Thoracic aorta (tissue), 2 donors: ENCODE measurements at regions not wholly inside any gene's neighbourhood (a gene's known extent, or its start where the extent isn't known, plus 50 kb on each side); places are given as distances from the start of the nearest gene placed in this dataset.

ENCODE experiments used
- ATAC-seq: fragments of 150-250 bp; one replicate; pipeline ENCODE4 v1.8.0; 2017; ENCODE audit warnings: low read depth; ENCODE audit not compliant: insufficient number of reproducible peaks, low FRiP score
- DNase-seq: peaks from one replicate; pipeline ENCODE4 v3.0.0-alpha.2; 2020; ENCODE audit warnings: low spot score
- H3K27ac ChIP-seq, 2 donors: fragments of 200-600 bp; sonication (generic); 1 replicate in 1 of 2; 2 replicates in 1 of 2; pipeline ENCODE4 v1.5.1; 2016; ENCODE audit warnings: mild to moderate bottlenecking in 2 of 2, moderate library complexity in 2 of 2
- H3K27me3 ChIP-seq: fragments of 200-600 bp; sonication (generic); replicated peaks from 2 replicates; pipeline ENCODE4 v1.6.0; 2016; ENCODE audit warnings: mild to moderate bottlenecking; ENCODE audit not compliant: insufficient read depth
- H3K36me3 ChIP-seq: fragments of 200-600 bp; sonication (generic); one replicate; pipeline ENCODE4 v1.5.1; 2016
- H3K4me1 ChIP-seq, 2 donors: fragments of 200-600 bp; sonication (generic); 1 replicate in 1 of 2; 2 replicates in 1 of 2; pipeline versions ENCODE4 v1.5.1 to v1.6.0; 2016; ENCODE audit warnings: low read depth in 2 of 2, mild to moderate bottlenecking in 1 of 2; ENCODE audit not compliant: control insufficient read depth in 1 of 2
- H3K4me3 ChIP-seq: fragments of 200-600 bp; sonication (generic); 2 replicates; pipeline ENCODE4 v1.5.1; 2016; ENCODE audit warnings: mild to moderate bottlenecking
- H3K9me3 ChIP-seq: fragments of 200-600 bp; sonication (generic); 2 replicates; pipeline ENCODE4 v1.5.1; 2016
- CTCF ChIP-seq: fragments of 200-600 bp; sonication (generic); IDR thresholded peaks from one replicate; pipeline ENCODE4 v1.5.1; 2019; ENCODE audit warnings: antibody characterized with exemption

- no peak for TF ChIP-seq CTCF
- Histone ChIP-seq H3K9me3 (no peaks in the 10 kb centered on the region), H3K36me3 (no peaks in the 10 kb centered on the region), H3K4me3 (no peak overlapping the region), H3K27me3 (no peaks in the 10 kb centered on the region), H3K4me1 (no peaks in the 10 kb centered on the region), H3K27ac (no peak overlapping the region)
- DNase-seq (no peak), ATAC-seq (no peak)
These were observed 780.0 kb downstream of the SORCS1 start for GRCh38 chr10:106384496-106384895.

GRCh38 chr10:106380706-106381105, 783.8 kb downstream of the SORCS1 start:
- no peak overlapping the region for H3K27ac ChIP-seq
- no peak overlapping the region for H3K4me3 ChIP-seq
- no peak for TF ChIP-seq CTCF

GRCh38 chr10:106378251-106378650, 786.3 kb downstream of the SORCS1 start:
- ATAC-seq (no peak), DNase-seq (no peak)
- Histone ChIP-seq H3K27ac (no peak overlapping the region), H3K4me1 (no peaks in the 10 kb centered on the region), H3K4me3 (no peak overlapping the region), H3K27me3 (no peaks in the 10 kb centered on the region), H3K9me3 (no peaks in the 10 kb centered on the region), H3K36me3 (no peaks in the 10 kb centered on the region)
- TF ChIP-seq CTCF, result no peak

More at GRCh38 chr10:106380706-106381105, 783.8 kb downstream of the SORCS1 start:
- DNase-seq (no peak), ATAC-seq (no peak)
- Histone ChIP-seq H3K9me3 (no peaks in the 10 kb centered on the region), H3K27me3 (no peaks in the 10 kb centered on the region), H3K36me3 (no peaks in the 10 kb centered on the region), H3K4me1 (no peaks in the 10 kb centered on the region)

DNA sequence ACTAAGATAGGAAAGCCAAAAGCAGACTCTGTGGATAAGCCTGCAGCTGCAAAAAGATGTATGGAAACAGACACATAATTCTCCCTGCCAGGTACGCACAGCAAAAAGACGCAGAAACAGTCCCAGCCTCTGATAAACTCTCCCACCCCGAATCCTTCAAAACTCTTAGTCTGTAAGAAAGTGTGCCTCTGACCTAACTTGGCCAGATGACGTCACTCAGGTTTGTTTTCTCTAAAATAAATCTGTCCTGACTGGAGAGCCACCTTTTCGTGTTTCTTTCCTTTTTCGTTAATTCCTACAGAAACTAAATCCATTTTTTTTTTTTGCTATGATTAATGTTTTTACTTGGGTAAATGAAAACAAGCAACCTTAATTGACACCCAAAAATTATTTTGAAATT, 793.8 kb downstream of the SORCS1 start:
- Histone ChIP-seq H3K4me3 (no peak overlapping the region), H3K9me3 (no peaks in the 10 kb centered on the region), H3K4me1 (no peaks in the 10 kb centered on the region), H3K27me3 (no peaks in the 10 kb centered on the region), H3K36me3 (no peaks in the 10 kb centered on the region), H3K27ac (no peak overlapping the region)
- TF ChIP-seq CTCF, result no peak
- DNase-seq (no peak), ATAC-seq (no peak)

- H3K9me3 ChIP-seq, result no peaks in the 10 kb centered on the region
- no peaks in the 10 kb centered on the region for H3K27me3 ChIP-seq
- DNase-seq (no peak), ATAC-seq (no peak)
- no peak overlapping the region for H3K27ac ChIP-seq
- TF ChIP-seq CTCF, result no peak
- no peaks in the 10 kb centered on the region for H3K4me1 ChIP-seq
- H3K4me3 ChIP-seq, result no peak overlapping the region
- H3K36me3 ChIP-seq, result no peaks in the 10 kb centered on the region
These were observed 803.6 kb downstream of the SORCS1 start for GRCh38 chr10:106360870-106361269.
